K562 (cell line): ENCODE measurements at regions not wholly inside any gene's neighbourhood (a gene's known extent, or its start where the extent isn't known, plus 50 kb on each side); places are given as distances from the start of the nearest gene placed in this dataset.

Experiments used
- ATAC-seq: fragments of 200-7000 bp; cut with Tn5 transposase; 3 replicates; pipeline ENCODE4 v1.9.1; 2020; ENCODE audit warnings: moderate library complexity
- BruUV-seq: library from RNA; stranded (reverse); fragments of 400-500 nt; replicated peaks from 2 replicates; lab custom pipeline; 2021; lab: Mats Ljungman, UMichigan
- CTCF ChIA-PET: fragments of 300-600 bp; formaldehyde crosslinking; extraction: SDS; loops from one replicate; lab custom pipeline; 2021; ENCODE audit warnings: low intra/inter-chr PET ratio; lab: Yijun Ruan, JAX
- POLR2A ChIA-PET: fragments of 300-600, 350-650 bp; sonication (Branson Sonifier 250); formaldehyde crosslinking; extraction: SDS; loops from one replicate; lab custom pipeline; 2021; ENCODE audit warnings: antibody characterized with exemption, inconsistent platforms; lab: Yijun Ruan, JAX
- DNase-seq, 4 experiments: peaks; one replicate each; pipeline versions ENCODE4 v3.0.0 to v3.0.0-alpha.2; 2011 to 2018; ENCODE audit warnings: low spot score in 3 of 4, mixed read lengths in 3 of 4; ENCODE audit errors: extremely low read depth in 1 of 4
- FAIRE-seq: peaks from 2 replicates; lab custom pipeline; 2011; peaks lifted over from hg19 to GRCh38; lab: Jason Lieb, UNC
- H2AFZ ChIP-seq: 2 replicates; pipeline ENCODE4 v1.6.0; 2011; ENCODE audit warnings: low read depth, low read length, control low read depth, inconsistent platforms
- H3K27ac ChIP-seq: fragments of 200-600 bp; 3 replicates; pipeline ENCODE4 v1.8.0; 2011; ENCODE audit warnings: low read depth, mild to moderate bottlenecking, control low read depth, inconsistent platforms, low read length, moderate library complexity, mixed read lengths; ENCODE audit errors: extremely low read depth
- H3K27me3 ChIP-seq, 2 experiments: fragments of 300-600 bp in 1 of 2; 2 replicates in 1 of 2; 3 replicates in 1 of 2; pipeline versions ENCODE4 v1.6.0 to v1.8.0; 2011; ENCODE audit warnings: inconsistent platforms in 2 of 2, low read length in 2 of 2, mild to moderate bottlenecking in 1 of 2, mixed read lengths in 1 of 2, moderate library complexity in 1 of 2; ENCODE audit not compliant: control insufficient read depth in 2 of 2, insufficient read depth in 2 of 2
- H3K36me3 ChIP-seq: fragments of 300-600 bp; 3 replicates; pipeline ENCODE4 v1.8.0; 2011; ENCODE audit warnings: mild to moderate bottlenecking, low read length, inconsistent platforms; ENCODE audit not compliant: control insufficient read depth, insufficient read depth
- H3K4me1 ChIP-seq, 2 experiments: fragments of 200-600 bp in 1 of 2; replicated peaks in 1 of 2; 2 replicates in 1 of 2; 3 replicates in 1 of 2; pipeline versions ENCODE4 v1.5.1 to v1.8.0; 2011; ENCODE audit warnings: inconsistent platforms in 2 of 2, low read length in 2 of 2, mild to moderate bottlenecking in 1 of 2, mixed read lengths in 1 of 2, moderate library complexity in 1 of 2; ENCODE audit not compliant: control insufficient read depth in 2 of 2, insufficient read depth in 2 of 2
- H3K4me2 ChIP-seq: 2 replicates; pipeline ENCODE4 v1.6.1; 2011; ENCODE audit warnings: low read length, control low read depth, inconsistent platforms, mixed read lengths; ENCODE audit not compliant: insufficient read depth
- H3K4me3 ChIP-seq: fragments of 200-600 bp; sonication (generic), shearing (Covaris generic); 2 replicates; pipeline ENCODE4 v1.5.1; 2016; ENCODE audit warnings: control low read depth, inconsistent platforms
- H3K79me2 ChIP-seq: fragments of 200-600 bp; 3 replicates; pipeline ENCODE4 v1.8.0; 2011; ENCODE audit warnings: low read length, inconsistent platforms; ENCODE audit not compliant: control insufficient read depth, insufficient read depth
- H3K9ac ChIP-seq, 2 experiments: 2 replicates each; pipeline versions ENCODE4 v1.6.0 to v1.6.1; 2011; ENCODE audit warnings: low read depth in 2 of 2, low read length in 2 of 2, control low read depth in 1 of 2, inconsistent platforms in 1 of 2, mild to moderate bottlenecking in 1 of 2, mixed read lengths in 1 of 2; ENCODE audit not compliant: insufficient read depth in 1 of 2
- H3K9me1 ChIP-seq: one replicate; pipeline ENCODE4 v1.6.0; 2011; ENCODE audit warnings: inconsistent platforms, mild to moderate bottlenecking, low read length, moderate library complexity; ENCODE audit not compliant: control insufficient read depth, insufficient read depth
- H3K9me3 ChIP-seq: replicated peaks from 2 replicates; pipeline ENCODE4 v1.5.1; 2011; ENCODE audit warnings: low read depth, low read length, inconsistent platforms; ENCODE audit not compliant: control insufficient read depth, insufficient read depth
- H4K20me1 ChIP-seq: replicated peaks from 2 replicates; pipeline ENCODE4 v1.6.1; 2011; ENCODE audit warnings: low read length, inconsistent platforms, mixed read lengths; ENCODE audit not compliant: control insufficient read depth, insufficient read depth
- MTA2 ChIP-seq: fragments of 450-650 bp; IDR thresholded peaks from 2 replicates; pipeline ENCODE4 v1.6.1; 2016; ENCODE audit warnings: low read depth
- NRF1 ChIP-seq, 2 experiments: fragments of 450-650 bp; IDR thresholded peaks in 1 of 2; conservative IDR thresholded peaks in 1 of 2; 2 replicates each; pipeline ENCODE4 v1.6.1; 2014; ENCODE audit warnings: mild to moderate bottlenecking in 2 of 2
- SAFB ChIP-seq: fragments of 200-400 bp; formaldehyde crosslinking; IDR thresholded peaks from 2 replicates; pipeline ENCODE4 v1.6.1; 2017; ENCODE audit warnings: low read depth, low read length, borderline replicate concordance
- YY1 ChIP-seq, 3 experiments: IDR thresholded peaks; 2 replicates each; pipeline ENCODE4 v1.6.1; 2011; ENCODE audit warnings: low read length in 2 of 3, mild to moderate bottlenecking in 2 of 3, moderate library complexity in 2 of 3, borderline replicate concordance in 1 of 3, control low read depth in 1 of 3, low read depth in 1 of 3; ENCODE audit not compliant: insufficient read depth in 3 of 3, insufficient replicate concordance in 2 of 3, control insufficient read depth in 1 of 3, insufficient read length in 1 of 3; ENCODE audit errors: extremely low read depth in 1 of 3
- ZNF274 ChIP-seq: IDR thresholded peaks from 2 replicates; pipeline ENCODE4 v1.6.1; 2011; ENCODE audit warnings: low read depth, mild to moderate bottlenecking, low read length, moderate library complexity, borderline replicate concordance
- WGBS: fragments of 100-300 bp; shearing (Covaris generic); methylation state at CpG from one replicate; pipeline ENCODE4 v1.1.6; 2016; ENCODE audit warnings: low coverage, mixed read lengths; ENCODE audit not compliant: insufficient coverage; ENCODE audit errors: missing lambda C conversion rate; 5-methylcytosine and 5-hydroxymethylcytosine counted together
- in situ Hi-C: fragments of 300-500 bp; cut with MboI; formaldehyde crosslinking; loops from 4 replicates; pipeline ENCODE4 v1.15.0; 2018; ENCODE audit warnings: inconsistent platforms, mixed read lengths
- intact Hi-C: fragments of 100-400 bp; cut with micrococcal nuclease; formaldehyde crosslinking; loops from 2 replicates; pipeline ENCODE4 v1.14.2; 2022

DNA sequence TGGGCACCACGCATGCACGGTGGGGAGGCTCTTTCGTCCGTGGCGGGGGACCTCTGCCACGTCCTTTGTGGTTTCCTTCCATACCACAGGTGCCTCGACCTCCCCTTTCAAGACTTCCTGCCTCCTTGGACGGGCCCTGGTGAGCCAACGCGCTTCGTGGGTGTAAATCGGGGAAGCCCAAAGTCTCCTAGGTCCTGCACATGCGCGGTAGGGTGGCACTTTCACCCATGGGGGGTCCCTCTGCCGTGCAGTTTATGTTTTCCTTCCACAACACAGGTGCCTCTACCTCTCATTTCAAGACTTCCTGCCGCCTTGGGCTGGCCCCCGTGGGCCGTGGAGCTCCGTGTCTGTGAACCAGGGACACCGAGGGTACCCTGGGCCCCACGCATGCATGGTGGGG is 349.7 kb downstream of the ALG10 start:
- TF ChIP-seq MTA2 (no peak), NRF1 (conservative IDR thresholded peaks at IDR 0.05 in 1 of 2, IDR thresholded peaks at IDR 0.05 in 1 of 2) (peak; percentile 73 to 78)
- TF ChIP-seq, all 486 proteins: peak for 1
- Histone ChIP-seq H3K9ac (peak overlapping the region in 1 of 2 experiments; percentile 50; a peak in 2 of 4 replicates), H3K9me3 (no peaks in the 10 kb centered on the region), H3K9me1 (no peaks in the 10 kb centered on the region), H3K27me3 (peaks cover 9 to 67% of the 10 kb centered on the region in 2 experiments; a peak in 4 of 5 replicates), H3K4me2 (no peak overlapping the region; the same call in 1 of the 2 replicates), H4K20me1 (0 out of 2 replicates have a peak, but pooled peaks cover 4% of the 10 kb centered on the region), H3K27ac (no peak overlapping the region), H3K4me1 (peaks cover 0 to 38% of the 10 kb centered on the region in 2 experiments; a peak in 4 of 5 replicates), H2AFZ (peak overlapping the region; percentile 33; the same call in 1 of the 2 replicates), H3K4me3 (no peak overlapping the region), H3K79me2 (no peaks in the 10 kb centered on the region), H3K36me3 (no peaks in the 10 kb centered on the region)
- in situ Hi-C loops: no loop called here
- CTCF ChIA-PET: no interaction called here
- DNase-seq (no peak), FAIRE-seq (no peak), ATAC-seq (no peak)
- intact Hi-C loops: no loop called here
- POLR2A ChIA-PET: no interaction called here
- BruUV-seq: no TSS peak
- WGBS: 2% methylated on average over 20 of the region's 21 CpGs

DNA sequence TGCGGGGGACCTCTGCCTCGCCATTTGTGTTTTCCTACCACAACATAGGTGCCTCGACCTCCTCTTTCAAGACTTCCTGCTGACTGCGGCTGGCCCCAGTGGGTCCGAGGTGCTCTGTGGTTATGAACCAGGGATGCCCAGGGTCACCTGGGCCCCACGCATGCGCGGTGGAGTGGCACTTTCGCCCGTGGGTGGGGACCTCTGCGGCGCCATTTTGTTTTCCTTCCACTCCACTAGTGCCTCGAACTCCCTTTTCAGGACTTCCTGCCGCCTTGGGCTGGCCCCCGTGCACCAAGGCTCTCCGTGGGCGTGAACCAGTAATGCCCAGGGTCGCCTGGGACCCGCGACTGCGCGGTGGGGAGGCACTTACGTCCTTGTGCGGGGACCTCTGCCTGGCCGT is 351.6 kb downstream of the ALG10 start:
- 8% methylated on average over 18 of the region's 25 CpGs for WGBS
- Histone ChIP-seq H3K9me1 (no peaks in the 10 kb centered on the region), H3K27me3 (peaks cover 9 to 48% of the 10 kb centered on the region in 2 experiments; a peak in 4 of 5 replicates), H4K20me1 (0 out of 2 replicates have a peak, but pooled peaks cover 4% of the 10 kb centered on the region), H3K27ac (no peak overlapping the region), H3K9ac (peak overlapping the region in 1 of 2 experiments; percentile 76; a peak in 3 of 4 replicates), H3K36me3 (no peaks in the 10 kb centered on the region), H3K4me3 (peak overlapping the region; percentile 22), H2AFZ (peak overlapping the region; percentile 76), H3K9me3 (no peaks in the 10 kb centered on the region), H3K4me2 (peak overlapping the region; percentile 62), H3K4me1 (peaks cover 0 to 44% of the 10 kb centered on the region in 2 experiments; a peak in 4 of 5 replicates), H3K79me2 (no peaks in the 10 kb centered on the region)
- in situ Hi-C loops: no loop called here
- FAIRE-seq: no peak
- TF ChIP-seq SAFB (0 out of 2 replicates have a peak, but pooled peaks have one; percentile 32), NRF1 (conservative IDR thresholded peaks at IDR 0.05 in 1 of 2, IDR thresholded peaks at IDR 0.05 in 1 of 2) (peak; percentile 87 to 89), YY1 (IDR thresholded peaks at IDR 0.05; ENCODE audit: borderline replicate concordance in 1 of 3, control insufficient read depth in 1 of 3, extremely low read depth in 1 of 3, insufficient read depth in 3 of 3, insufficient read length in 1 of 3, insufficient replicate concordance in 2 of 3, low read depth in 1 of 3, low read length in 2 of 3) (peak; percentile 15 to 53 (median 38)), ZNF274 (no peak)
- no peak for DNase-seq
- ChIA-PET CTCF (no interaction called here), POLR2A (no interaction called here)
- intact Hi-C loops: no loop called here
- no TSS peak for BruUV-seq
- no peak for ATAC-seq
